Panc1 (cell line): ENCODE measurements at regions not wholly inside any gene's neighbourhood (a gene's known extent, or its start where the extent isn't known, plus 50 kb on each side); places are given as distances from the start of the nearest gene placed in this dataset.

Experiments used
- ATAC-seq: fragments of 200-7000 bp; cut with Tn5 transposase; 2 replicates; pipeline ENCODE4 v1.9.1; 2020; ENCODE audit warnings: mild to moderate bottlenecking, moderate library complexity
- BruUV-seq: library from RNA; stranded (reverse); fragments of 400-500 nt; replicated peaks from 2 replicates; lab custom pipeline; 2021; lab: Mats Ljungman, UMichigan
- CTCF ChIA-PET: fragments of 300-600 bp; sonication (Branson Sonifier 250); formaldehyde crosslinking; loops from one replicate; lab custom pipeline; 2022; ENCODE audit warnings: antibody characterized with exemption; lab: Charles Lee
- POLR2A ChIA-PET: fragments of 300-600 bp; sonication (Branson Sonifier 250); formaldehyde crosslinking; loops from one replicate; lab custom pipeline; 2022; ENCODE audit warnings: antibody characterized with exemption; lab: Charles Lee
- DNase-seq: peaks from one replicate; pipeline ENCODE4 v3.0.0-alpha.2; 2010; ENCODE audit warnings: low read depth, low spot score
- H3K27ac ChIP-seq: 2 replicates; pipeline ENCODE4 v1.5.1; 2011; ENCODE audit warnings: mild to moderate bottlenecking, low read length, inconsistent platforms
- H3K27me3 ChIP-seq: fragments of 200-500 bp; sonication (Bioruptor generic); 2 replicates; pipeline ENCODE4 v1.6.0; 2014; ENCODE audit warnings: low read length, inconsistent platforms; ENCODE audit not compliant: control insufficient read depth, insufficient read depth
- H3K36me3 ChIP-seq: fragments of 200-500 bp; sonication (Bioruptor generic); 2 replicates; pipeline ENCODE4 v1.5.1; 2014; ENCODE audit warnings: inconsistent platforms, mild to moderate bottlenecking, low read length, moderate library complexity; ENCODE audit not compliant: control insufficient read depth, insufficient read depth
- H3K4me1 ChIP-seq: 2 replicates; pipeline ENCODE4 v1.5.1; 2011; ENCODE audit warnings: inconsistent platforms, mild to moderate bottlenecking, low read length, moderate library complexity; ENCODE audit not compliant: control insufficient read depth, insufficient read depth
- H3K4me3 ChIP-seq, 2 experiments: 2 replicates each; pipeline ENCODE4 v1.5.1; 2011 to 2012; ENCODE audit warnings: low read depth in 2 of 2, low read length in 2 of 2, mild to moderate bottlenecking in 2 of 2, inconsistent platforms in 1 of 2, moderate library complexity in 1 of 2
- H3K9me3 ChIP-seq: fragments of 200-500 bp; sonication (Bioruptor generic); 2 replicates; pipeline ENCODE4 v1.5.1; 2014; ENCODE audit warnings: low read depth, mild to moderate bottlenecking, inconsistent platforms, low read length, moderate library complexity; ENCODE audit not compliant: control insufficient read depth, insufficient read depth
- CTCF ChIP-seq: fragments of 450-650 bp; IDR thresholded peaks from 2 replicates; pipeline ENCODE4 v1.5.1; 2017; ENCODE audit warnings: mild to moderate bottlenecking
- POLR2AphosphoS5 ChIP-seq: IDR thresholded peaks from 2 replicates; pipeline ENCODE4 v1.6.1; 2012; ENCODE audit warnings: mild to moderate bottlenecking, low read depth, low read length, moderate library complexity
- REST ChIP-seq, 2 experiments: IDR thresholded peaks; 2 replicates each; pipeline ENCODE4 v1.6.1; 2011 to 2012; ENCODE audit warnings: low read depth in 2 of 2, control low read depth in 1 of 2, low read length in 1 of 2, mild to moderate bottlenecking in 1 of 2, moderate library complexity in 1 of 2; ENCODE audit not compliant: insufficient read depth in 1 of 2
- SIN3A ChIP-seq: IDR thresholded peaks from 2 replicates; pipeline ENCODE4 v1.6.1; 2012; ENCODE audit warnings: low read depth, mild to moderate bottlenecking, low read length, moderate library complexity, borderline replicate concordance; ENCODE audit not compliant: insufficient read depth
- TCF7L2 ChIP-seq: IDR thresholded peaks from 2 replicates; pipeline ENCODE4 v1.6.1; 2011; ENCODE audit warnings: mild to moderate bottlenecking, low read depth, low read length, inconsistent platforms
- in situ Hi-C: cut with HindIII; loops from 2 replicates; pipeline ENCODE4 v1.10.0; 2016; ENCODE audit warnings: low sequenced_read_pairs, low pct_unique_long_range_greater_than_20kb
- intact Hi-C: fragments of 100-400 bp; cut with micrococcal nuclease; formaldehyde crosslinking; loops from one replicate; pipeline ENCODE4 v1.10.0; 2022; ENCODE audit not compliant: unreplicated experiment

DNA sequence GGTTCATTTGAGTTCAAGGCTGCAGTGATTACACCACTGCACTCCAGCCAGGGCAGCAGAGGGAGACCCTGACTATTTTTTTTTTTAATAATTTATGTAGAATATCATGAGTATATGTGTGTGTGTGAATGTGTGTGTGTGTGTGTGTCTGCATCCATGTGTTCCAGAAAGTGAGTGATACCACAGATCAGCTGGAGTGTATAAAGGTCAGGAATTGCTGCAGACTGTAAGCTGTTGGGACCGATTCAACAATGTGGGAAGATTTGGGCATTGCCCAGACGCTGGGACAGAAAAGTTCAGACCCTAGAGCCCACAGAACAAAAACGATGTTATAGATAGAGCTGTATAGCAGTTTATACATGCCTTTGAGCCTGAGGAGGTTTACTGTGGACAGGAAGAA lies 435.6 kb downstream of the CCSER2 start:
- H3K9me3 ChIP-seq = no peaks in the 10 kb centered on the region
- no peaks in the 10 kb centered on the region for H3K4me1 ChIP-seq
- no peaks in the 10 kb centered on the region for H3K27me3 ChIP-seq
- H3K4me3 ChIP-seq = no peak overlapping the region
- no peak for TF ChIP-seq CTCF
- no peak for TF ChIP-seq SIN3A
- no peak for TF ChIP-seq POLR2AphosphoS5
- no peak for TF ChIP-seq REST (IDR thresholded peaks at IDR 0.05; ENCODE audit: insufficient read depth in 1 of 2, low read depth in 2 of 2, low read length in 1 of 2)
- TF ChIP-seq TCF7L2 = no peak
- ChIA-PET CTCF (no interaction called here), POLR2A (no interaction called here)
- in situ Hi-C loops (no loop called here), intact Hi-C loops (no loop called here)
- H3K27ac ChIP-seq = no peak overlapping the region
- no TSS peak for BruUV-seq
- H3K36me3 ChIP-seq = no peaks in the 10 kb centered on the region
- ATAC-seq = no peak
- DNase-seq = no peak

GRCh38 chr10:84765086-84765485 lies 436.7 kb downstream of the CCSER2 start:
- in situ Hi-C loops = no loop called here
- no peak for DNase-seq
- TF ChIP-seq TCF7L2 (no peak), POLR2AphosphoS5 (no peak), REST (IDR thresholded peaks at IDR 0.05; ENCODE audit: insufficient read depth in 1 of 2, low read depth in 2 of 2, low read length in 1 of 2) (no peak), SIN3A (no peak), CTCF (no peak)

More at GRCh38 chr10:84765086-84765485, 436.7 kb downstream of the CCSER2 start:
- POLR2A ChIA-PET = no interaction called here
- Histone ChIP-seq H3K4me1 (no peaks in the 10 kb centered on the region), H3K9me3 (no peaks in the 10 kb centered on the region), H3K4me3 (no peak overlapping the region), H3K36me3 (no peaks in the 10 kb centered on the region), H3K27ac (no peak overlapping the region), H3K27me3 (no peaks in the 10 kb centered on the region)
- BruUV-seq = no TSS peak
- ATAC-seq = no peak
- intact Hi-C loops = no loop called here
- CTCF ChIA-PET = no interaction called here
